HCT116 (cell line): ENCODE measurements at regions not wholly inside any gene's neighbourhood (a gene's known extent, or its start where the extent isn't known, plus 50 kb on each side); places are given as distances from the start of the nearest gene placed in this dataset.

Experiments
- ATAC-seq: fragments of 200-7000 bp; cut with Tn5 transposase; 2 replicates; pipeline ENCODE4 v1.9.1; 2020; ENCODE audit warnings: mild to moderate bottlenecking, moderate library complexity
- BruUV-seq: library from RNA; stranded (reverse); fragments of 400-500 nt; replicated peaks from 2 replicates; lab custom pipeline; 2021; lab: Mats Ljungman, UMichigan
- CTCF ChIA-PET: fragments of 300-600 bp; sonication (Branson Sonifier 250); formaldehyde crosslinking; loops from one replicate; lab custom pipeline; 2021; ENCODE audit warnings: antibody characterized with exemption; lab: Charles Lee
- POLR2A ChIA-PET: fragments of 300-600, 350-600 bp; sonication (Branson Sonifier 250); formaldehyde crosslinking; loops from one replicate; lab custom pipeline; 2021; ENCODE audit warnings: antibody characterized with exemption; lab: Charles Lee
- RAD21 ChIA-PET, 2 experiments: fragments of 300-600 bp; sonication (Branson Sonifier 250); formaldehyde crosslinking; loops; one replicate each; lab custom pipeline; 2023; ENCODE audit warnings: low total read pairs in 2 of 2; ENCODE audit not compliant: uncharacterized antibody in 2 of 2, unreplicated experiment in 2 of 2, low non-redundant PET in 1 of 2; lab: Charles Lee
- DNase-seq: peaks from one replicate; pipeline ENCODE4 v3.0.0-alpha.2; 2010; ENCODE audit warnings: low read depth, low spot score
- H2AFZ ChIP-seq: fragments of 200-600 bp; shearing (Covaris generic), sonication (generic); 2 replicates; pipeline ENCODE4 v1.6.1; 2017; ENCODE audit warnings: low read depth, mixed run types, mixed read lengths, antibody characterized with exemption, low read length; ENCODE audit not compliant: poor library complexity, severe bottlenecking
- H3K27ac ChIP-seq: 2 replicates; pipeline ENCODE4 v1.5.1; 2012; ENCODE audit warnings: low read depth, low read length
- H3K27me3 ChIP-seq: fragments of 200-600 bp; sonication (generic); 2 replicates; pipeline ENCODE4 v1.6.1; 2016; ENCODE audit warnings: mixed run types, low read length, mixed read lengths; ENCODE audit not compliant: insufficient read depth
- H3K36me3 ChIP-seq, 2 experiments: fragments of 200-500 bp in 1 of 2; fragments of 200-600 bp in 1 of 2; sonication (Bioruptor generic) in 1 of 2; sonication (generic) in 1 of 2; 2 replicates each; pipeline versions ENCODE4 v1.5.1 to v1.6.1; 2014 to 2016; ENCODE audit warnings: low read length in 2 of 2, inconsistent platforms in 1 of 2, mixed read lengths in 1 of 2, mixed run types in 1 of 2; ENCODE audit not compliant: insufficient read depth in 2 of 2, control insufficient read depth in 1 of 2
- H3K4me1 ChIP-seq, 2 experiments: fragments of 200-600 bp in 1 of 2; sonication (generic) in 1 of 2; 2 replicates each; pipeline versions ENCODE4 v1.5.1 to v1.6.1; 2012 to 2017; ENCODE audit warnings: low read length in 2 of 2, inconsistent platforms in 1 of 2, mild to moderate bottlenecking in 1 of 2, mixed read lengths in 1 of 2, mixed run types in 1 of 2, moderate library complexity in 1 of 2; ENCODE audit not compliant: insufficient read depth in 2 of 2, control insufficient read depth in 1 of 2
- H3K4me2 ChIP-seq: fragments of 200-600 bp; sonication (generic); 2 replicates; pipeline ENCODE4 v1.6.1; 2017; ENCODE audit warnings: mixed run types, low read length, mixed read lengths
- H3K4me3 ChIP-seq, 2 experiments: fragments of 200-600 bp in 1 of 2; sonication (generic) in 1 of 2; replicated peaks in 1 of 2; 2 replicates each; pipeline ENCODE4 v1.5.1; 2011 to 2016; ENCODE audit warnings: low read length in 2 of 2, control low read depth in 1 of 2, low read depth in 1 of 2, mild to moderate bottlenecking in 1 of 2, mixed read lengths in 1 of 2, mixed run types in 1 of 2
- H3K79me2 ChIP-seq: fragments of 200-600 bp; sonication (generic); 2 replicates; pipeline ENCODE4 v1.6.1; 2017; ENCODE audit warnings: mild to moderate bottlenecking, mixed run types, low read length, moderate library complexity, mixed read lengths; ENCODE audit not compliant: insufficient read depth
- H3K9ac ChIP-seq: fragments of 200-600 bp; sonication (generic); 2 replicates; pipeline ENCODE4 v1.6.1; 2016; ENCODE audit warnings: low read length, mixed read lengths
- H3K9me2 ChIP-seq: fragments of 200-600 bp; sonication (generic), shearing (Covaris generic); 2 replicates; pipeline ENCODE4 v1.6.1; 2017; ENCODE audit warnings: mixed run types, mild to moderate bottlenecking, moderate library complexity; ENCODE audit not compliant: insufficient read depth
- H3K9me3 ChIP-seq, 2 experiments: fragments of 200-500 bp in 1 of 2; fragments of 200-600 bp in 1 of 2; sonication (Bioruptor generic) in 1 of 2; sonication (generic) in 1 of 2; 2 replicates each; pipeline ENCODE4 v1.6.1; 2014 to 2017; ENCODE audit warnings: low read length in 2 of 2, mixed read lengths in 2 of 2, inconsistent platforms in 1 of 2, low read depth in 1 of 2, mild to moderate bottlenecking in 1 of 2, mixed run types in 1 of 2, moderate library complexity in 1 of 2; ENCODE audit not compliant: control insufficient read depth in 1 of 2, insufficient read depth in 1 of 2
- H4K20me1 ChIP-seq: fragments of 200-600 bp; sonication (generic), shearing (Covaris generic); 2 replicates; pipeline ENCODE4 v1.6.1; 2017; ENCODE audit warnings: mixed run types, mild to moderate bottlenecking, moderate library complexity; ENCODE audit not compliant: insufficient read depth
- CBX3 ChIP-seq: IDR thresholded peaks from 2 replicates; pipeline ENCODE4 v1.6.1; 2012; ENCODE audit warnings: low read depth
- CEBPB ChIP-seq: IDR thresholded peaks from 2 replicates; pipeline ENCODE4 v1.6.1; 2012; ENCODE audit warnings: low read depth
- CTCF ChIP-seq, 3 experiments: fragments of 200-600 bp in 1 of 3; sonication (generic) in 1 of 3; IDR thresholded peaks in 2 of 3; conservative IDR thresholded peaks in 1 of 3; 2 replicates each; pipeline ENCODE4 v1.5.1; 2012 to 2017; ENCODE audit warnings: low read depth in 2 of 3, low read length in 2 of 3, antibody characterized with exemption in 1 of 3, borderline replicate concordance in 1 of 3, control low read depth in 1 of 3, mild to moderate bottlenecking in 1 of 3, mixed read lengths in 1 of 3, mixed run types in 1 of 3, moderate library complexity in 1 of 3; ENCODE audit not compliant: insufficient read depth in 1 of 3
- ELF1 ChIP-seq: IDR thresholded peaks from 2 replicates; pipeline ENCODE4 v1.6.1; 2012; ENCODE audit warnings: low read depth, borderline replicate concordance
- EZH2 ChIP-seq: fragments of 200-600 bp; sonication (generic); IDR thresholded peaks from 2 replicates; pipeline ENCODE4 v1.6.1; 2017; ENCODE audit warnings: antibody characterized with exemption, mixed run types
- EZH2phosphoT487 ChIP-seq: fragments of 200-600 bp; IDR thresholded peaks from 2 replicates; pipeline ENCODE4 v1.6.1; 2018; ENCODE audit warnings: antibody characterized with exemption, borderline replicate concordance
- POLR2A ChIP-seq: IDR thresholded peaks from 2 replicates; pipeline ENCODE4 v1.7.0; 2011; ENCODE audit warnings: borderline replicate concordance; ENCODE audit not compliant: insufficient read depth, insufficient read length; ENCODE audit errors: extremely low read depth
- POLR2AphosphoS5 ChIP-seq: IDR thresholded peaks from 2 replicates; pipeline ENCODE4 v1.6.1; 2011; ENCODE audit warnings: mild to moderate bottlenecking, low read depth, low read length, moderate library complexity
- REST ChIP-seq: IDR thresholded peaks from 2 replicates; pipeline ENCODE4 v1.6.1; 2012; ENCODE audit warnings: low read depth
- SP1 ChIP-seq: IDR thresholded peaks from 2 replicates; pipeline ENCODE4 v1.6.1; 2012; ENCODE audit warnings: low read depth
- SRF ChIP-seq: IDR thresholded peaks from 2 replicates; pipeline ENCODE4 v1.6.1; 2012; ENCODE audit warnings: low read depth
- TCF7L2 ChIP-seq: IDR thresholded peaks from 2 replicates; pipeline ENCODE4 v1.7.0; 2011; ENCODE audit warnings: borderline replicate concordance, inconsistent platforms; ENCODE audit not compliant: insufficient read depth, insufficient read length; ENCODE audit errors: extremely low read depth
- YY1 ChIP-seq: IDR thresholded peaks from 2 replicates; pipeline ENCODE4 v1.6.1; 2011; ENCODE audit warnings: low read length, low read depth, moderate library complexity, mild to moderate bottlenecking; ENCODE audit not compliant: insufficient replicate concordance; ENCODE audit errors: extremely low read depth
- ZNF274 ChIP-seq: fragments of 200-500 bp; sonication (Bioruptor generic); IDR thresholded peaks from 2 replicates; pipeline ENCODE4 v1.6.1; 2014; ENCODE audit warnings: mild to moderate bottlenecking, low read depth, low read length, inconsistent platforms
- intact Hi-C: fragments of 100-400 bp; cut with micrococcal nuclease; formaldehyde crosslinking; loops from 2 replicates; pipeline ENCODE4 v1.10.0; 2022

GRCh38 chr6:137772541-137773250, 94.4 kb upstream of the TNFAIP3 start:
- BruUV-seq, result no TSS peak
- Histone ChIP-seq H3K27me3 (no peaks in the 10 kb centered on the region), H3K4me2 (no peak overlapping the region), H3K9ac (no peak overlapping the region), H3K79me2 (no peaks in the 10 kb centered on the region), H2AFZ (no peak overlapping the region), H3K27ac (no peak overlapping the region), H3K4me1 (no peaks in the 10 kb centered on the region), H3K36me3 (no peaks in the 10 kb centered on the region), H3K4me3 (no peak overlapping the region), H3K9me3 (no peaks in the 10 kb centered on the region), H4K20me1 (no peaks in the 10 kb centered on the region), H3K9me2 (no peaks in the 10 kb centered on the region)
- intact Hi-C loops, result no loop called here
- TF ChIP-seq YY1 (no peak), EZH2phosphoT487 (no peak)
- CTCF ChIA-PET, result no interaction called here
- RAD21 ChIA-PET, result no interaction called here
- POLR2A ChIA-PET, result no interaction called here
- ATAC-seq (no peak), DNase-seq (no peak)

- intact Hi-C loops, result no loop called here
- Histone ChIP-seq H3K4me1 (no peaks in the 10 kb centered on the region), H3K9me2 (no peaks in the 10 kb centered on the region), H3K4me2 (no peak overlapping the region), H3K4me3 (no peak overlapping the region), H3K27me3 (no peaks in the 10 kb centered on the region), H3K9ac (no peak overlapping the region), H4K20me1 (no peaks in the 10 kb centered on the region), H3K36me3 (no peaks in the 10 kb centered on the region), H2AFZ (no peak overlapping the region), H3K9me3 (no peaks in the 10 kb centered on the region), H3K79me2 (no peaks in the 10 kb centered on the region), H3K27ac (no peak overlapping the region)
- DNase-seq, result no peak
- BruUV-seq, result no TSS peak
- RAD21 ChIA-PET, result no interaction called here
- no peak for ATAC-seq
- POLR2A ChIA-PET, result no interaction called here
- CTCF ChIA-PET, result no interaction called here
- no peak for TF ChIP-seq ZNF274
- TF ChIP-seq REST, result no peak
- no peak for TF ChIP-seq POLR2AphosphoS5
- no peak for TF ChIP-seq TCF7L2
- no peak for TF ChIP-seq SP1
- no peak for TF ChIP-seq ELF1
- no peak for TF ChIP-seq EZH2phosphoT487
- no peak for TF ChIP-seq POLR2A
- no peak for TF ChIP-seq YY1
- no peak for TF ChIP-seq EZH2
- TF ChIP-seq CEBPB, result no peak
- TF ChIP-seq CTCF (IDR thresholded peaks at IDR 0.05 in 2 of 3, conservative IDR thresholded peaks at IDR 0.05 in 1 of 3; ENCODE audit: borderline replicate concordance in 1 of 3, insufficient read depth in 1 of 3, low read depth in 2 of 3, low read length in 2 of 3), result no peak
- TF ChIP-seq CBX3, result no peak
- no peak for TF ChIP-seq SRF
Observed at GRCh38 chr6:137775227-137775626, 91.8 kb upstream of the TNFAIP3 start.
